HepG2 (cell line): ENCODE measurements at regions not wholly inside any gene's neighbourhood (a gene's known extent, or its start where the extent isn't known, plus 50 kb on each side); places are given as distances from the start of the nearest gene placed in this dataset.

Experiments used
- ARID3A ChIP-seq: IDR thresholded peaks from 2 replicates; pipeline ENCODE4 v1.6.1; 2012; ENCODE audit warnings: low read depth, low read length, improper control_type of control experiment
- ATF7-NPFF ChIP-seq: sonication (generic); formaldehyde crosslinking; IDR thresholded peaks from 2 replicates; pipeline ENCODE4 v1.8.1; 2023; ENCODE audit warnings: mild to moderate bottlenecking, low read depth, missing genetic modification reagents, moderate library complexity
- DMAP1 ChIP-seq: IDR thresholded peaks from 2 replicates; pipeline ENCODE4 v1.6.1; 2016
- FOSL2 ChIP-seq: sonication (generic); formaldehyde crosslinking; IDR thresholded peaks from 2 replicates; pipeline ENCODE4 v1.4.0; 2020; ENCODE audit warnings: missing genetic modification reagents
- HCFC1 ChIP-seq: fragments of 150-350 bp; IDR thresholded peaks from 2 replicates; pipeline ENCODE4 v1.6.1; 2014; ENCODE audit warnings: low read depth, low read length
- HES4 ChIP-seq: sonication (generic); formaldehyde crosslinking; IDR thresholded peaks from 2 replicates; pipeline ENCODE4 v1.9.0; 2021; ENCODE audit warnings: mild to moderate bottlenecking, missing genetic modification reagents, borderline replicate concordance
- HMG20B ChIP-seq: conservative IDR thresholded peaks from 2 replicates; pipeline ENCODE4 v1.6.1; 2016; ENCODE audit warnings: missing genetic modification reagents, missing compliant biosample characterization
- KDM5B ChIP-seq: sonication (generic); formaldehyde crosslinking; IDR thresholded peaks from 2 replicates; pipeline ENCODE4 v1.4.0; 2020; ENCODE audit warnings: missing genetic modification reagents, mild to moderate bottlenecking, borderline replicate concordance
- MYNN ChIP-seq: sonication (generic); formaldehyde crosslinking; IDR thresholded peaks from 2 replicates; pipeline ENCODE4 v1.4.0; 2020; ENCODE audit warnings: mild to moderate bottlenecking, low read depth, missing genetic modification reagents
- NFAT5 ChIP-seq: sonication (generic); formaldehyde crosslinking; IDR thresholded peaks from 2 replicates; pipeline ENCODE4 v1.4.0; 2020; ENCODE audit warnings: missing genetic modification reagents
- NFKBIZ ChIP-seq: IDR thresholded peaks from 2 replicates; pipeline ENCODE4 v1.6.1; 2018; ENCODE audit warnings: missing genetic modification reagents, missing compliant biosample characterization
- NR1H2 ChIP-seq: sonication (generic); formaldehyde crosslinking; IDR thresholded peaks from 2 replicates; pipeline ENCODE4 v1.8.1; 2022; ENCODE audit warnings: low read depth, missing genetic modification reagents, borderline replicate concordance
- PBX3 ChIP-seq: sonication (generic); formaldehyde crosslinking; IDR thresholded peaks from 2 replicates; pipeline ENCODE4 v1.8.1; 2023; ENCODE audit warnings: missing genetic modification reagents, inconsistent platforms, borderline replicate concordance
- RAD21 ChIP-seq: fragments of 450-650 bp; formaldehyde crosslinking; IDR thresholded peaks from 2 replicates; pipeline ENCODE4 v1.5.0; 2020; ENCODE audit warnings: mild to moderate bottlenecking
- SALL1 ChIP-seq: sonication (generic); formaldehyde crosslinking; IDR thresholded peaks from 2 replicates; pipeline ENCODE4 v1.8.0; 2022; ENCODE audit warnings: mild to moderate bottlenecking, missing genetic modification reagents
- STAG1 ChIP-seq: sonication (generic); formaldehyde crosslinking; IDR thresholded peaks from 2 replicates; pipeline ENCODE4 v1.4.0; 2020; ENCODE audit warnings: missing genetic modification reagents
- TMF1 ChIP-seq: sonication (generic); formaldehyde crosslinking; IDR thresholded peaks from 2 replicates; pipeline ENCODE4 v1.8.1; 2022; ENCODE audit warnings: low read depth, missing genetic modification reagents
- ZNF605 ChIP-seq: sonication (generic); formaldehyde crosslinking; IDR thresholded peaks from 2 replicates; pipeline ENCODE4 v1.8.0; 2022; ENCODE audit warnings: mild to moderate bottlenecking, missing genetic modification reagents
- ZNF713 ChIP-seq: sonication (generic); formaldehyde crosslinking; IDR thresholded peaks from 2 replicates; pipeline ENCODE4 v1.4.0; 2020; ENCODE audit warnings: mild to moderate bottlenecking, missing genetic modification reagents
- ZNF75D ChIP-seq: sonication (generic); formaldehyde crosslinking; IDR thresholded peaks from 2 replicates; pipeline ENCODE4 v1.8.1; 2023; ENCODE audit warnings: missing genetic modification reagents, mild to moderate bottlenecking, borderline replicate concordance
- ZNF770 ChIP-seq: sonication (generic); formaldehyde crosslinking; IDR thresholded peaks from 2 replicates; pipeline ENCODE4 v1.5.0; 2020; ENCODE audit warnings: mild to moderate bottlenecking, missing genetic modification reagents

GRCh38 chr2:49770919-49771318, 616.6 kb upstream of the FSHR start (continued):
- TF ChIP-seq NFAT5 (CRISPR knock-in tag), result no peak
- peak; percentile 73 for TF ChIP-seq FOSL2 (CRISPR knock-in tag)
- no peak for TF ChIP-seq TMF1
- TF ChIP-seq ATF7-NPFF, result no peak
- TF ChIP-seq NR1H2, result no peak
- TF ChIP-seq NFKBIZ (CRISPR knock-in tag), result no peak
- TF ChIP-seq ZNF605 (CRISPR knock-in tag), result 0 out of 2 replicates have a peak, but pooled peaks have one; percentile 38
- TF ChIP-seq PBX3 (CRISPR knock-in tag), result no peak
- TF ChIP-seq HCFC1, result no peak
- TF ChIP-seq MYNN (CRISPR knock-in tag), result no peak
- TF ChIP-seq ZNF75D (CRISPR knock-in tag), result no peak
- no peak for TF ChIP-seq HMG20B (CRISPR knock-in tag)
- no peak for TF ChIP-seq HES4 (CRISPR knock-in tag)
- TF ChIP-seq DMAP1 (CRISPR knock-in tag), result no peak
- peak; percentile 97 for TF ChIP-seq STAG1 (CRISPR knock-in tag)
- TF ChIP-seq SALL1 (CRISPR knock-in tag), result peak; percentile 30; the same call in 1 of the 2 replicates
- TF ChIP-seq KDM5B (CRISPR knock-in tag), result peak; percentile 29; the same call in 1 of the 2 replicates
- TF ChIP-seq ARID3A, result no peak
- TF ChIP-seq RAD21 (CRISPR knock-in tag), result peak; percentile 86
- TF ChIP-seq ZNF770, result no peak
- 0 out of 2 replicates have a peak, but pooled peaks have one; percentile 31 for TF ChIP-seq ZNF713 (CRISPR knock-in tag)
